ENCODE measurements at regions not wholly inside any gene's neighbourhood (a gene's known extent, or its start where the extent isn't known, plus 50 kb on each side); places are given as distances from the start of the nearest gene placed in this dataset.
A peak's percentile ranks its signal among the peaks of the same experiment; 100 is the strongest.
"Not testable (repeated sequence)": the region's sequence is repeated elsewhere in the genome, so short reads cannot be mapped to it uniquely, and the experiment has no call there.

DNA sequence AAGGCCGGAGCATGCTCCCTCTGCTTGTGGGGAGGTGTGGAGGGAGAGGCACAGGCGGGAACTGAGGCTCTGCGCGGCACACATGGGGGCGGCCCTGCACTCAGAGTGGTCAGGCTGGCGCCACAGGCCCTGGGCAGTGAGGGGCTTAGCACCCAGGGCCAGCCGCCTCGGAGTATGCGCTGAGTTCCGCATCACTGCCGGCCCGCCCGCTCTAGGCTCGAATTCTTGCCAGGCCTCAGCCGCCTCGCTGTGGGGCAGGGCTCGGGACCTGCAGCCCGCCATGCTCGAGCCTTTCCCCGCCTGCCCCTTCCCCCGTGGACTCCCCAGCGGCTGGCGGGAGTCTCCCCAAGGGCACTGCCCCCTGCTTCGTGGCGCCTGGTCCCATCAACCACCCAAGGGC is 905.9 kb downstream of the SPATA31A6 start:
- not testable (repeated sequence) for H3K4me3 Mint-ChIP-seq, H3K4me1 Mint-ChIP-seq, ATAC-seq, H3K27me3 Mint-ChIP-seq, H3K9me3 Mint-ChIP-seq, H3K27ac Mint-ChIP-seq, DNase-seq

DNA sequence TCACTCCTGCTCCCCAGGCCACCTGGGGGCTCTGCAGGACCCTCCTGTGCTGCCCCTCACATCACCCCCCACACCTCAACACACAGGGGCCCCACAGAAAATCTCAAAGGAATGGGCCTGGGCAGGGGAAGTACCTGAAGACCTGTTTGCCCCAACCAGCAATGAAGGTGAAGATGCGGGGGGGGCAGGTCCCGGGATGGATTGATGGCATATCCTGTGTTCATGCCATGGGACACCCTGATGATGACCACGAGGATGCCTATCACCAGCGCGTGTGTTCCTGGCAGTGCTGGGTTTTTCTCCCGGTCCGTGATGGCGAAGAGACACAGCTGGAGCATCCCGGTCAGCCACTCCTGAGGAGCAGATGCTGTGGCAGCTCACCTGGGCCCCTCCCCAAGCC is 926.9 kb downstream of the SPATA31A6 start:
- not testable (repeated sequence) for H3K4me3 Mint-ChIP-seq, H3K27me3 Mint-ChIP-seq, H3K27ac Mint-ChIP-seq, DNase-seq, ATAC-seq, H3K4me1 Mint-ChIP-seq
- H3K9me3 Mint-ChIP-seq: peaks cover 0 to 14% of the 10 kb centered on the region in 2 donors

DNA sequence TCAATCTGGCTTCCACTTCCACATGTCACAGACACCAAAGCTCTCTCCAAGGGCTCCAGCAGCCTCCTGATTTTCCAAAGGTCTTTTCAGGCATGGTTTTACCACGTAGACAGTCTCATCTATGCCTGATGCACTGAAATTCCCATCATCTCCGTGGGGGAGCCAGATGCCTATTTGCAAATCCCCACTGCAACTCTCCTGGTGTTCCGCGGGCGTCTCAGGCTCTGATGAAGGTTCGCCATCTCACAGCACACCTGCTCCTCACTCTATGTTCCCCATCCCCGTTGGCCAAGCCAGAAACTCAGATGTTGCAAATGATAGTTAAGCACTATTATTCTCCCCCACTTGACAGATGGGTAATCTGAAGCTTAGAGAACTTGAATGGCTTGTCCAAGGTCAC is 929.4 kb downstream of the SPATA31A6 start:
- not testable (repeated sequence) for H3K27ac Mint-ChIP-seq, H3K4me1 Mint-ChIP-seq, DNase-seq, H3K4me3 Mint-ChIP-seq, H3K27me3 Mint-ChIP-seq, ATAC-seq
- peaks cover 0 to 14% of the 10 kb centered on the region in 2 donors for H3K9me3 Mint-ChIP-seq

DNA sequence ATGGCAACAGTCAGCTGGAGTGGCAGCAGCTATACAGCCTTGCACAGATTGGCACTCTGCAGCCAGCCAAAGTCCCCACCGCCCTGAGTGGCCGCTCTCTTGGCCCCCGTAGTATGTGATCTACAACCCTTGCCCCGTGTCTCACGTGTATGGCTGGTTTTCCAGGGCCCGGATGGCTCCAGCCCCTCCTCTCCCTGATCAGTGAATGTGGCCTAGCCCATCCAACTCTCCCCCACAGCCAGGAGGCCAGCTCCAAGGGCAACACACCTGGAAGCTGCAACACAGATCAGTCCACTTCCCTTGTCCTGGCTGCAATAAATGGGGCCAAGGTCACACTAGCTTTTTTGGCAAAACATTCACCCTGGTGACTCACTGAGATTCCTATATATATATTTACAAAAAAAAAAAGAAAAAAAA is 932.4 kb downstream of the SPATA31A6 start:
- H3K4me3 Mint-ChIP-seq, DNase-seq, H3K4me1 Mint-ChIP-seq, H3K27me3 Mint-ChIP-seq, H3K27ac Mint-ChIP-seq, ATAC-seq: not testable (repeated sequence)
- peaks cover 0 to 30% of the 10 kb centered on the region in 2 donors for H3K9me3 Mint-ChIP-seq

DNA sequence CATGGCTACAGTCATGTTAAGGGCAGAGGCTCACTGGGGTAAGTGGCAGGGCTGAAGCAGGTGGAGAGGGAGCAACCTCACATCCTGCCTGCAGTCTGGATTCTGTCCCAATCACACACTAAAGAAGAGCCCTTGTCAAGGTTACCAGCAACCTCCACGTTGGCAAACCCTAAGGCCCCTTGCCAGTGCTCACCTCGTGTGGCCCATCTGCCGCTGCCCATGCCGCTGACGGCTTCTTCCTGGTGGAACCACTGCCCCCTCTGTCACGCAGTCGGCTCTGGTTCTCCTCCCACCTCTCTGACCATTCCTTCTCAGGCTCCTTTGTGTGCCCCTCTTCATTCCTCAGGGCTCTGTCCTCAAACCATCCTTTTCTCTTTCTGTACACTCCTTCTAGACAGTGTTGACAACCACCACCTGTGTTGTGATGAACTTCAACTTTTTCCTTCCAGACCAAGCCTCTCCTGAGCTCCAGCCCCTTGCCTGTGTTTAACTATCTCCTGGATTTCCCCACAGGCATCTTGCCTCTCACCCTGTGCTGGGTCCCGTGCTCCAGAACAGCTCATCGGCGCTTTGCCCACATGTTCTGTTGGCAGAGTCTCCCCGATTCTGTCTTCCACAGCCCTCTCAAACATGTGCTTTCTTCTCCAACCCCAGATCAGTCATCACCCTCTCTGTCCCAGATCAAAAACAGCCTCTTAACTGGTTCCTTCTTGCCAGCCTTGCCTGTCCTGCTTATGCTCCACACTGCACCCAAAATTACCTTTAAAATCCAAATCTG is 934.8 kb downstream of the SPATA31A6 start:
- not testable (repeated sequence) for H3K4me1 Mint-ChIP-seq, H3K27me3 Mint-ChIP-seq, H3K4me3 Mint-ChIP-seq, ATAC-seq, DNase-seq
- Mint-ChIP-seq H3K27ac (peak overlapping the region in 1 of 2 donors; percentile 36), H3K9me3 (peaks cover 5 to 33% of the 10 kb centered on the region in 2 donors)

DNA sequence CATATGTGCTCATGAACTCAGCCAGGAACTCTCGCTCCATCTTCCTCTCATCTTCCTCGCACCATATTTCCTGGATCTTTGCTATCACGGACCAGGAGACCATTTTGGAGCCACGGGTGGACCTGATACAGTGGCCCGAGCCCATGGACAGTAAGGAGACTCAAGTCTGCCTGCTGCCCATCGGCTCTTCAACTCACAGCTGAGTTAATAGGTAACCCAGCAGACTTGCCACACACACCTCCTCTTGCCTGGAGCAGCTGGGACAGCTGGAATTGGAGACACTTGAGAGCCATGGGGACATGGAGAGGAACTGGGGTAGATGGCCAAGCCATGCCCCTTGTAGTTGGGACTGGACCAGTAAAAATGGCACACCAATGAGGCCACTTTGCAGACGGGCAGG is 936.1 kb downstream of the SPATA31A6 start:
- not testable (repeated sequence) for H3K4me1 Mint-ChIP-seq, DNase-seq, H3K4me3 Mint-ChIP-seq, ATAC-seq, H3K27ac Mint-ChIP-seq, H3K27me3 Mint-ChIP-seq
- peaks cover 5 to 33% of the 10 kb centered on the region in 2 donors for H3K9me3 Mint-ChIP-seq

DNA sequence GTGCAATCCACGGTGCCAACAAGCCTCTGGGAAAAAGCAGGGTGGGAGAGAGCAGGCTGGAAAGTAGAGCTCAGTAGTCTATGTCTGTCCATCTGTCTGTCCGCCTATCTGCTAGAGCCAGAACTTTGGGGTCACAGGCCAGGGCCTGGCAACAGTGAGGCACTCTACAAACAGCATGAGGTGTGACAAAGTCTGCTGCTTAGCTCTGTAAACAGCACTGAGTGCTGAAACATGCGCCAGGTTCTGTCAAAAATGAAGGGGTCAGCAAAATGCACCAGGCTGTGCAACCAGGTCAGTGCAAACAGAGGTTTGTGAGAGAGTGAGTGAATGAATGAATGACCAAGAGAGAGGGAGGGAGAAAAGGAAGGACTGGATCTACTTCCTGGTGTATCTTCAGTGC is 936.5 kb downstream of the SPATA31A6 start:
- peaks cover 5 to 33% of the 10 kb centered on the region in 2 donors for H3K9me3 Mint-ChIP-seq
- not testable (repeated sequence) for H3K4me3 Mint-ChIP-seq, DNase-seq, ATAC-seq, H3K27ac Mint-ChIP-seq, H3K4me1 Mint-ChIP-seq, H3K27me3 Mint-ChIP-seq

DNA sequence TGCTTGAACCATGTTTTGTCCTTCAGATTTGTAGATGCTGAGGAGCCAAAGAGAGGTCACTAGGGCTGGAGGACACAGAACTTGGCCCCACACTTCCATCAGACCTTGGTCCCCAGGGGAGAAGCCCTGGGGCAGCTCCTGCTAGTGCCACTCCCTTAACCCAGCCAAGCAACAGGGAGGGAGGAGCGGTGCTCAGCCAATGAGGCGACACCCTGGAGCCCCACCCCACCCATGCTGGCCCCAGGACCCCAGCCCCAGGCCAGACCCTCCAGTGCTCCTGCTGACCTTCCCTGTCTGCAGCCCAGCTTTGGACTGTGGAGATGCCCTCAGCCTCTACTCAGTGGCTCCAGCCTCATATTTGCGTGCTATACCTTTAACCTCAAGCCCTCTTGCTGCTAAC is 942.4 kb downstream of the SPATA31A6 start:
- H3K4me3 Mint-ChIP-seq, H3K27ac Mint-ChIP-seq, H3K27me3 Mint-ChIP-seq, DNase-seq, ATAC-seq, H3K4me1 Mint-ChIP-seq: not testable (repeated sequence)
- H3K9me3 Mint-ChIP-seq: peaks cover 5 to 18% of the 10 kb centered on the region in 2 donors

DNA sequence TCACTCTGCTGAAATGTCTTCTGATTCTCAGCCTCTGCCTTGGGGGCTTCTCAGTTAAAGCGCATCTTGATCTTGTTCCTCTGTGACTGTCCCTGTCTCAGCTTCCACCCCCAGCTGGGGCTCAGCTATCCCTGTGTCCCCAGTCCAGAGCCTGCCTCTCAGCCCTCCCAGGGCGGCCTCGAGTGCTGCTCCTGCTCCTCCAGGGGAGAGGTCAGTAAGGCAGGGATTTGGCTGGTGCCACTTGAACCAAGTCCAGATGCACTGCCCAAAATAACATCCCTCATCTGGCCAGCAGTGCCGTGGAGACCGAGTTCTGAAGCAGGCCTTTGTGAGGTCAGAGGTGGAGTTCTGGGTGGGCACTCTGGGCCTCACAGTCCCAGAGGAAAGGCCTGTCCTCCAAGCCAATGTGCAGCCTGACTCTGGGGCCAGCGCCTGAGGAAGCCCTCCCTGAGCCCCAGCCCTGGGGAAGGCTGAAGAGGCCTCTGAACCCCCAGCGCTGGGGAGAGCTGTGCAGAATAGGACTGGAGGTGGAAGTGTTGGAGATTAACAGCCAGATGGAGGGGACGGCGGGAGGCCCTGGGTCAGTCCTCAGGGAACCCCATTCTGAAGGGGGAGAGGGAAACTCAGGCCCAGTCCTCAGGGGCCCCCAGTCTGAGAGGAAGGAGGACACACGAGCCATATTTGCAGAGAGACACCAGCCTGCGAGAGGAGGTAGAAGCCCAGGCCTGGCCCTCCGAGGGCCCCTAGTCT is 943.7 kb downstream of the SPATA31A6 start:
- DNase-seq, H3K4me1 Mint-ChIP-seq, H3K27ac Mint-ChIP-seq, H3K4me3 Mint-ChIP-seq, ATAC-seq, H3K27me3 Mint-ChIP-seq: not testable (repeated sequence)
- H3K9me3 Mint-ChIP-seq: peaks cover 3 to 13% of the 10 kb centered on the region in 2 donors

DNA sequence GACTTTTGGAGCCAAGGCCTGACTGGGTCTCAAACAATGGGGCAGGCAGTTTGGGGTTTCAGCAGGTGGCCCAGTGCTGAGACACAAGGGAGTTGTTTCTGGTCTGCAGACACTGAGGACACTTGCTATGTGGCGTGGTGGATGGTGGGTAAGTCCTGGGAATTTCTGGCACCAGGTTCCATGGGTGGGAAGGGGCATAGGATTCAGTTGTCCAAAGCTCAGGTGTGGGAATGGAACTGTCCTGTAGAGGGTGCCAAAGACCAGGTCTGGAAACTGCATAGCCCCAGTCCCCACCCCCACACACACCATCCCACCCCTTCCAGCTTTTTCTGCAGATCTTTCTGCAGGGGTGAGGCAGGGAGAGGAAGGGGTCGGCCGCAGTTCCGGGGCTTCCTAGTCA is 944.5 kb downstream of the SPATA31A6 start:
- not testable (repeated sequence) for H3K27ac Mint-ChIP-seq, H3K4me1 Mint-ChIP-seq, DNase-seq, H3K4me3 Mint-ChIP-seq, ATAC-seq, H3K27me3 Mint-ChIP-seq, H3K9me3 Mint-ChIP-seq

DNA sequence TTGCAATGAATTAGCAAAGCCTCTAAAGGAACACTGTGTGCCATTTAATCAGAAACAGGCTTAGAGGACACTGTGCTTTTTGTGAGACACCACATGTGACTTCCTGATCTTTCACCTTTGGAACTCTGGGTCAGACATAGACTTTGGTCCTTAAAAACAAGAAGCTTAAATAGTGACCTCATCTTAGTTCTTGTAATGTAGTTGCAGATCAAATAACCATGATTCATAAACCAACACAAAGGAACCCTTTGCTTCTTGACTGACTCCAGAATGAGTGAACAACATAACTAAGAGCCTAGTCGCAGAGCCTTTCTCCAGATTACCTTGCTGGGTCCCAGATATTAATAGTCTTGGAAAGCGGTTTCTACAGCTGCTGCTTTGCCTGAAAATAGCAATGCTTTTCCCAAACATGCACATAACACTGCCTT is 947.3 kb downstream of the SPATA31A6 start:
- H3K27me3 Mint-ChIP-seq, H3K4me1 Mint-ChIP-seq, H3K4me3 Mint-ChIP-seq, ATAC-seq, H3K9me3 Mint-ChIP-seq, H3K27ac Mint-ChIP-seq, DNase-seq: not testable (repeated sequence)

DNA sequence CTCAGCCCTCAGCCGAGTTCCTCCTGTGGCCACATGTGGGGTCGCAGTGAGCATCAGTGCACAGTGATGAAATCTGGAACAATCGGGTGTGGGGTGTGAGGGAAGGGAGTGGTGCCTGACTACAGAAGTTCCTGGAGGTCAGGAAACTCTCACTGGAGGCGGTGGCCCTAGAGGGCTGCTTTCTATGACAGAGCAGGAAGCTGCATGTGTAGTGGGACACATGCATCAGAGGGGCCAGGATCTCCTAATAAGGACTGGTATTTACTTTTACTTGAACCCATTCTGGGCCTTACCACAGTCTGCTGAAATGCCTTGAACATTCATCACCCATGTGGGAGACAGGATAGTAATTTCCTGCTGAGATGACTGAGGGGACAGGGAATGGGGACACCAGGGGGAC is 952.0 kb downstream of the SPATA31A6 start:
- DNase-seq, H3K27me3 Mint-ChIP-seq, H3K9me3 Mint-ChIP-seq, H3K4me3 Mint-ChIP-seq, ATAC-seq, H3K4me1 Mint-ChIP-seq, H3K27ac Mint-ChIP-seq: not testable (repeated sequence)

DNA sequence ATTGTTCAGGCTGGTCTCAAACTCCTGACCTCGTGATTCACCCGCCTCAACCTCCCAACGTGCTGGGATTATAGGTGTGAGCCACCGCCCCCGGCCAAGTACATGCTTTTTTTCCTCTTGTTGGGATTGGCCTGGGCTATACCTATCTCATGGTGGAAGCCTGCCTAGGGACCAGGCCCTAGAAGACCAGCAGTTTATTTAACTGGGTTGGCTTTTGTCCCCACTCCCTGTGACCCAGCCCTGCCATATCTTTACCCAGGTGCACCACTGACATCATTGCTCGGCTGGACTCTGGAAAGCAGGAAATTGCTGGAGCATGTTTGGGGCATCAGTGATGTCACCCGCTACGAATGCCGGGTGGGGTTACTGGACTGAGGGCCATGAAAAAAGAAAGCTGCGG is 955.5 kb downstream of the SPATA31A6 start:
- H3K4me3 Mint-ChIP-seq, H3K27me3 Mint-ChIP-seq, DNase-seq, H3K27ac Mint-ChIP-seq, ATAC-seq, H3K9me3 Mint-ChIP-seq, H3K4me1 Mint-ChIP-seq: not testable (repeated sequence)

DNA sequence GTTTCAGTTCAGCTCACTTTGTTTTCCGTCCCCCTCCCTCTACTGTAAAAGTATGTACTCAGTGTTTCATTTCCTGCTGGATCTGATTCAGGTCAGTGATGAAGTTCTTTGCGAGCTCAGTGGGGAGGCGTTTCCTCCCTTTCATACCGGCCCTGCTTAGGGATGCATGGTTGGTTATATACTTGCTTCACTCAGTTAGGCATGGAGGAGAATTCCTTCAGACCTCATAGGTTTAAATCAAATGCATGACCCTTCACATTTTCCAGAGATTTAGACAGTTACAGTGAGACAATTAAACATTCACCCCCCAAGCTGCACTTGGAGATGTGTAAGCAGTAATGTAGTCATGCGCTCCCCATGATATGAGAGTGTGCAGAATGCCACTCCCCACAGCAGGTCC is 955.9 kb downstream of the SPATA31A6 start:
- H3K9me3 Mint-ChIP-seq, ATAC-seq, H3K4me3 Mint-ChIP-seq, DNase-seq, H3K27me3 Mint-ChIP-seq, H3K4me1 Mint-ChIP-seq, H3K27ac Mint-ChIP-seq: not testable (repeated sequence)

DNA sequence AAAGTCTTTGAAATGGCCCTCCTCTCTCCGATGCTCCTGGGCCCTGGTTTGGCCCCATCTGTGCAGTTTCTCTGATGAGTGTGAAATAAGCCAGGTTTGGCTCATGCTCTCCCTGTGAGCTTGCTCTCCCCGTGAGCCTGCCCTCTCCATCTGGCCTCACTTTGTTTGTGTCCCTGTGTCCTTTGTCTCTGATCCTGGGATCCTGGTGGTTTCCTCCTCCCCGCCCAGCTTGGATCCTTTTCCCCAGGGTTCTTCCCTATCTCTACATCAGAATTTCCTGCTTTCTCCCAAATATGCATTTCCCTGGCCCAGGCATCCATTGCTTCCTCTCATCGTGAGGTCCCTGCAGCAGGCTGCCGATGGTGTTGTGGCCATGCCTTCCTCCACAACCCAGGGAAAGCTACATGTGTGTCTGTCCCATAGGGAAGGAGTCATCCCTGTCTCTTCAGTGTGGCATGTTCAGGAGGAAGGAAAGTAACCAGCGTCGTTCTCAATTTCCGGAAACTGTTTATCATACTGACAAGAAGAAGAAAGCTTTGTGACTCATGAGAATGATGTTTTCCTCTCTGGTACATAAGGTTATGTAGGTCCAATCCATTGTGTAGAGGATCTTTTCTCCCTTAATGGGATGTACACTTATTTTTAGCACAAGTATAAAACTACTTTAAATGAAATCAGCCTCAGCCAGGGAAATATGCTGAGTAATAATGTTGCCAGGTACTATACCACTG is 956.6 kb downstream of the SPATA31A6 start:
- H3K4me3 Mint-ChIP-seq, H3K9me3 Mint-ChIP-seq, H3K27me3 Mint-ChIP-seq, H3K27ac Mint-ChIP-seq, ATAC-seq, DNase-seq, H3K4me1 Mint-ChIP-seq: not testable (repeated sequence)
